Fibroblast of villous mesenchyme (primary cell): ENCODE measurements at regions not wholly inside any gene's neighbourhood (a gene's known extent, or its start where the extent isn't known, plus 50 kb on each side); places are given as distances from the start of the nearest gene placed in this dataset.

Source experiments
- DNase-seq: peaks from one replicate; pipeline ENCODE4 v3.0.0-alpha.2; 2010; ENCODE audit warnings: low read depth
- H3K4me3 ChIP-seq: 2 replicates; pipeline ENCODE4 v1.5.1; 2011; ENCODE audit warnings: low read depth, mild to moderate bottlenecking, low read length
- CTCF ChIP-seq: IDR thresholded peaks from 2 replicates; pipeline ENCODE4 v1.5.1; 2012; ENCODE audit warnings: low read depth, mild to moderate bottlenecking, low read length; ENCODE audit not compliant: insufficient read depth

GRCh38 chr6:50970908-50971307 lies 152.2 kb downstream of the TFAP2B start:
- no peak for TF ChIP-seq CTCF
- DNase-seq: no peak
- no peak overlapping the region for H3K4me3 ChIP-seq

- no peak for DNase-seq
- H3K4me3 ChIP-seq: no peak overlapping the region
- TF ChIP-seq CTCF: no peak
Observed at GRCh38 chr6:50973464-50973863, 154.8 kb downstream of the TFAP2B start.

GRCh38 chr6:50974319-50974718 lies 155.6 kb downstream of the TFAP2B start:
- DNase-seq: no peak

GRCh38 chr6:50975216-50975615 lies 156.5 kb downstream of the TFAP2B start:
- no peak overlapping the region for H3K4me3 ChIP-seq
- no peak for DNase-seq
- TF ChIP-seq CTCF: no peak

More at GRCh38 chr6:50974319-50974718, 155.6 kb downstream of the TFAP2B start:
- H3K4me3 ChIP-seq: no peak overlapping the region
- TF ChIP-seq CTCF: no peak

- DNase-seq: no peak
- no peak for TF ChIP-seq CTCF
- H3K4me3 ChIP-seq: no peak overlapping the region
Observed at GRCh38 chr6:50976907-50977306, 158.2 kb downstream of the TFAP2B start.

- DNase-seq: no peak
- TF ChIP-seq CTCF: no peak
- no peak overlapping the region for H3K4me3 ChIP-seq
Observed at GRCh38 chr6:50977796-50978195, 159.1 kb downstream of the TFAP2B start.

GRCh38 chr6:50978380-50979170 lies 159.9 kb downstream of the TFAP2B start:
- no peak for DNase-seq
- TF ChIP-seq CTCF: no peak
- no peak overlapping the region for H3K4me3 ChIP-seq
